BE2C (cell line): ENCODE measurements at regions not wholly inside any gene's neighbourhood (a gene's known extent, or its start where the extent isn't known, plus 50 kb on each side); places are given as distances from the start of the nearest gene placed in this dataset.
"Not testable (repeated sequence)": the region's sequence is repeated elsewhere in the genome, so short reads cannot be mapped to it uniquely, and the experiment has no call there.

Experiments used
- DNase-seq: peaks from one replicate; pipeline ENCODE4 v3.0.0-alpha.2; 2020
- H3K27me3 ChIP-seq: fragments of 250-450 bp; sonication (Bioruptor Pico); 2 replicates; pipeline ENCODE4 v1.5.1; 2020; ENCODE audit warnings: mild to moderate bottlenecking
- H3K36me3 ChIP-seq: fragments of 250-450 bp; sonication (Bioruptor Pico); 2 replicates; pipeline ENCODE4 v1.5.1; 2020; ENCODE audit warnings: mild to moderate bottlenecking
- H3K4me1 ChIP-seq: fragments of 250-450 bp; sonication (Bioruptor Pico); 2 replicates; pipeline ENCODE4 v1.5.1; 2020
- H3K4me3 ChIP-seq: 2 replicates; pipeline ENCODE4 v1.5.1; 2011; ENCODE audit warnings: low read depth, low read length
- H3K9me3 ChIP-seq: fragments of 250-450 bp; sonication (Bioruptor Pico); 2 replicates; pipeline ENCODE4 v1.5.1; 2020
- TF ChIP-seq, protein P1 (sequence below): IDR thresholded peaks from 2 replicates; pipeline ENCODE4 v1.5.1; 2012; ENCODE audit warnings: mild to moderate bottlenecking, low read depth, low read length

DNA sequence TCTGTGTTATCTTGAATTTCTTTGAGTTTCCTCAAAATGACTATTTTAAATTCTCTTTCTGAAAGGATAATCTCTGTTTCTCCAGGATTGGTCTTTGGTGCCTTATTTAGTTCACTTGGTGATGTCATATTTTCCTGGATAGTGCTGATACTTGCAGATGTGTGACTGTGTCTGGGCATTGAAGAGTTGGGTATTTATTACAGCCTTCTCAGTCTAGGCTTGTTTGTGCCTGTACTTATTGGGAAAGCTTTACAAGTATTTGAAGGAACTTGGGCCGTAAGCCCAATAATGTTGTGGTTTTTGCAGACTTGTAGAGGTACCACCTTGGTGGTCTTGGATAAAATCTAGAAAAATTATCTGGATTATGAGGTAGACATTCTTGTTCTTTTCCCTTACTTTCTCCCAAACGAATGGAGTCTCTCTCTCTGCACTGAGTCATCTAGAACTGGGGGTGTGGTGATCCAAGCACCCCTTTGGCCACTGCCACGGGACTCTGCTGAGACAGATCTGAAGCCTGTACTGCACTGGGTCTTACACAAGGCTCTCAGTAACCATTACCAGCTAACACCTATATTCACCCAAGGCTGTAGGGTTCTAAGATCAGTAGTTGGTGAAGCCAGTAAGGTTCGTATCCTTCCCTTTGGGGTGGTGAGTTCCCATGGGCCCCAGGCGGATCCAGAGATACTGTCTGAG, 703.7 kb upstream of the MGAT4C start:
- TF ChIP-seq, protein P1, sequence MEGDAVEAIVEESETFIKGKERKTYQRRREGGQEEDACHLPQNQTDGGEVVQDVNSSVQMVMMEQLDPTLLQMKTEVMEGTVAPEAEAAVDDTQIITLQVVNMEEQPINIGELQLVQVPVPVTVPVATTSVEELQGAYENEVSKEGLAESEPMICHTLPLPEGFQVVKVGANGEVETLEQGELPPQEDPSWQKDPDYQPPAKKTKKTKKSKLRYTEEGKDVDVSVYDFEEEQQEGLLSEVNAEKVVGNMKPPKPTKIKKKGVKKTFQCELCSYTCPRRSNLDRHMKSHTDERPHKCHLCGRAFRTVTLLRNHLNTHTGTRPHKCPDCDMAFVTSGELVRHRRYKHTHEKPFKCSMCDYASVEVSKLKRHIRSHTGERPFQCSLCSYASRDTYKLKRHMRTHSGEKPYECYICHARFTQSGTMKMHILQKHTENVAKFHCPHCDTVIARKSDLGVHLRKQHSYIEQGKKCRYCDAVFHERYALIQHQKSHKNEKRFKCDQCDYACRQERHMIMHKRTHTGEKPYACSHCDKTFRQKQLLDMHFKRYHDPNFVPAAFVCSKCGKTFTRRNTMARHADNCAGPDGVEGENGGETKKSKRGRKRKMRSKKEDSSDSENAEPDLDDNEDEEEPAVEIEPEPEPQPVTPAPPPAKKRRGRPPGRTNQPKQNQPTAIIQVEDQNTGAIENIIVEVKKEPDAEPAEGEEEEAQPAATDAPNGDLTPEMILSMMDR = no peak
- Histone ChIP-seq H3K4me1 (no peaks in the 10 kb centered on the region), H3K27me3 (no peaks in the 10 kb centered on the region), H3K4me3 (no peak overlapping the region), H3K36me3 (no peaks in the 10 kb centered on the region), H3K9me3 (no peaks in the 10 kb centered on the region)
- no peak for DNase-seq

DNA sequence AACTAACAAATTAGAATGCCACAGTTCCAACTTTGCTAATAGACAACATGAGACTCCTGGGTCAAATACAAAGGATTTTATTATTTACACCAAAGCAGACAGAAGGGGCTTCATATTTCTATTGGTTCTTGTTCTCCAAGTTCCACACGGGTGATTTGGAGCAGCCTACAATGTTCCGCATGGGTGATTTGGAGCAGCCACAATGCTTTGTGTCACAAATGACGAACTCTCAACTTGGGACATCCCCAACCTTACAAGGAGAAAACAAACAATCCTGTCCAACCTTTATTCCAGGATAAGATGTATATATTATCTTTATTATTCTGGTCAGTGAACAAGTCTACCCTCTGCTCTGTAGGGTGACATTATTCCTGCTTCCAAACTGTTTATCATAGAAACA, 694.3 kb upstream of the MGAT4C start:
- TF ChIP-seq, protein P1 = no peak

DNA sequence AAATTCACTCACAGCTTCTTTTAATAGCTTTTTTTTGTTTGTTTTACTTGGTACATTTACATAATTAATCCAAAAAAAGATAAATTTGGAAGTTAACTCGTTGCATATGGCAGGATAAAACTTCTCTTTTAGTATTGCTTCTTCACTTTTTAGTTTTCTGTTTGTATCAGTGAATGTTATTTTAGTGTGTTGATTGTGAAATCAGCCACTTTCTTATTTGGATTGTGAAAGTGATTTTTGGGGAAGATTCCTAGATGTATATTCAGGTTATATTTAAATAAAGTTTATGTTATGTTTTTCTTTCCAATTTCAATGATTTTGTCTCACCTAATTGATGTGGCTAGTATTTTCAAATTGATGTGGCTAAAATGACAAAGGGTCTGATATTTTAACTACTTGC, 693.9 kb upstream of the MGAT4C start:
- Histone ChIP-seq H3K4me3 (no peak overlapping the region), H3K27me3 (no peaks in the 10 kb centered on the region), H3K9me3 (no peaks in the 10 kb centered on the region), H3K36me3 (no peaks in the 10 kb centered on the region), H3K4me1 (peaks cover 18% of the 10 kb centered on the region)
- no peak for DNase-seq
- TF ChIP-seq, protein P1 = no peak

More for the DNA sequence above, 694.3 kb upstream of the MGAT4C start:
- peak; percentile 31 for DNase-seq
- Histone ChIP-seq H3K27me3 (no peaks in the 10 kb centered on the region), H3K36me3 (no peaks in the 10 kb centered on the region), H3K4me1 (peaks cover 18% of the 10 kb centered on the region), H3K9me3 (no peaks in the 10 kb centered on the region), H3K4me3 (0 out of 2 replicates have a peak overlapping the region, but pooled peaks have one; percentile 1)

DNA sequence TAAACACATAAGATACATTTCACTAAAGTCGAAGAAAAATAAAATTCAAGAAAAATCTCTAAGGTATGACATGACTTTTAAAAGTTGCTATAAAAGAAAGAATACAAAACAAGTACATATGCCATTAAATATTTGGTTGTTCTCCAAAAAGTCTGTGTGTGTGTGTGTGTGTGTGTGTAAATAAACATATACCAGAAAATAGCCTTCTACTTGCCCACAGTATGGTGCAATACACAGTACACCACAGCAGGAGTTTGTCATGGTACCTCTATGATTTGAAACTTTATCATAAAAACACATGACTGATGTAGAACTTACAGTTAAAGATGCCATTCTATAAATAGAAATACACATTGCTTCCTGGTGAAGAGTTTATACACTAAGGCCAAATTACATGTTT, 692.7 kb upstream of the MGAT4C start:
- Histone ChIP-seq H3K27me3 (no peaks in the 10 kb centered on the region), H3K4me1 (peaks cover 18% of the 10 kb centered on the region), H3K4me3 (no peak overlapping the region), H3K36me3 (no peaks in the 10 kb centered on the region), H3K9me3 (no peaks in the 10 kb centered on the region)
- TF ChIP-seq, protein P1 = no peak
- no peak for DNase-seq

DNA sequence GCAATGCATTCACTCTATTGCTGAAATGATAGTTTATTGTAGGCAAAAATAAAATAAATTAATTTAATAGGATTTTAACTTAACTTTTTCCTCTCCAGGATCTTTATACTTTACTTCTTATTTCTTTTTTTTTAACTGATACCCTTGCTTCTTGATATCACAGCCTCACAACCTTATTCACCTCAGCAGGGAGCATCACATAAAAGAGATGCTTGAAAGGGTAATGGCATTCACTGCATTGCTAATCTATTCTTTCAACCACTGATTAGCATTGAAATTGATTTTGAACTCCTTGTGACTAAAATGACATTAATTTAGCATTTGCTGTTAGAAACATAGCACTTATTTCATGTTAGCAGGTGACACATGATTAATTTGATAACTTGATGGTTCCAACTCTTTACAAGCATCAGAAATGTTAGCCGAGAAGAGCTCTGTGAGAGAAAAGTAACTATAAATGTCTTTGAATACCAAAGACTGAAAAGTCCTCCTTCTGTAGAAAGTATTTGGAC, 689.5 kb upstream of the MGAT4C start:
- Histone ChIP-seq H3K27me3 (no peaks in the 10 kb centered on the region), H3K4me1 (peaks cover 9% of the 10 kb centered on the region; the same call in 1 of the 2 replicates), H3K9me3 (no peaks in the 10 kb centered on the region), H3K36me3 (no peaks in the 10 kb centered on the region), H3K4me3 (no peak overlapping the region)
- TF ChIP-seq, protein P1 = no peak
- DNase-seq = no peak

DNA sequence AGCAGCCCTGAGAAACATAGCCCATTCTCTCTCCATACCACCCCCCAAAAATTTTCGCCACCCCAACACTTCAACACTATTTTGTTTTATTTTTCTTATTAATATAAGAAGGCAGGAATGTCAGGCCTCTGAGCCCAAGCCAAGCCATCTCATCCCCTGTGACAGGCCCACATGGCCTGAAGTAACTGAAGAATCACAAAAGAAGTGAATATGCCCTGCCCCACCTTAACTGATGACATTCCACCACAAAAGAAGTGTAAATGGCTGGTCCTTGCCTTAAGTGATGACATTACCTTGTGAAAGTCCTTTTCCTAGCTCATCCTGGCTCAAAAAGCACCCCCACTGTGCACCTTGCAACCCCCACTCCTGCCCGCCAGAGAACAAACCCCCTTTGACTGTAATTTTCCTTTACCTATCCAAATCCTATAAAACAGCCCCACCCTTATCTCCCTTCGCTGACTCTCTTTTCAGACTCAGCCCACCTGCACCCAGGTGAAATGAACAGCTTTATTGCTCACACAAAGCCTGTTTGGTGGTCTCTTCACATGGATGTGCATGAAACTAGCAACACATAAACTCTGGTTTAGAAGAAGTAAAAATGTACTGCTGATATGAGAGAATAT, 688.1 kb upstream of the MGAT4C start:
- not testable (repeated sequence) for H3K9me3 ChIP-seq, H3K27me3 ChIP-seq, H3K4me1 ChIP-seq, H3K4me3 ChIP-seq, DNase-seq, H3K36me3 ChIP-seq
